NCI-H1092 (cell line): ENCODE measurements at regions not wholly inside any gene's neighbourhood (a gene's known extent, or its start where the extent isn't known, plus 50 kb on each side); places are given as distances from the start of the nearest gene placed in this dataset.

Experiments
- DNase-seq: peaks from one replicate; lab custom pipeline; 2025; lab: John Stamatoyannopoulos, UW

GRCh38 chr14:32022938-32023466 is 54.1 kb upstream of the ARHGAP5 start:
- no peak for DNase-seq

GRCh38 chr14:32023540-32023939 is 53.6 kb upstream of the ARHGAP5 start:
- no peak for DNase-seq

- no peak for DNase-seq
Observed at GRCh38 chr14:32027255-32027939, 49.7 kb upstream of the ARHGAP5 start.
